ENCODE measurements at regions not wholly inside any gene's neighbourhood (a gene's known extent, or its start where the extent isn't known, plus 50 kb on each side); places are given as distances from the start of the nearest gene placed in this dataset.
"Not testable (repeated sequence)": the region's sequence is repeated elsewhere in the genome, so short reads cannot be mapped to it uniquely, and the experiment has no call there.

GRCh38 chr12:27145725-27146124 is 63.3 kb upstream of the C12orf71 start:
- not testable (repeated sequence) for TF ChIP-seq POLR2A (IDR thresholded peaks at IDR 0.05); CTCF (IDR thresholded peaks at IDR 0.05); POLR2AphosphoS5 (IDR thresholded peaks at IDR 0.05); EP300 (IDR thresholded peaks at IDR 0.05; ENCODE audit: low read depth)

Measured in transverse colon (tissue), 4 donors.